ENCODE measurements at regions not wholly inside any gene's neighbourhood (a gene's known extent, or its start where the extent isn't known, plus 50 kb on each side); places are given as distances from the start of the nearest gene placed in this dataset.

- H2BK120ac ChIP-seq (ENCODE audit: low read depth, low read length) = no peak overlapping the region
- no peaks in the 10 kb centered on the region for H3K79me1 ChIP-seq (ENCODE audit: low read depth, low read length)
- DNase-seq (ENCODE audit: low spot score) = no peak
- H3K27ac ChIP-seq (replicated peaks; ENCODE audit: low read length) = no peak overlapping the region
- no peaks in the 10 kb centered on the region for H3K27me3 ChIP-seq (ENCODE audit: control insufficient read depth in 3 of 3, insufficient read depth in 3 of 3, low read depth in 1 of 3, low read length in 3 of 3)
- no peaks in the 10 kb centered on the region for H3K9me3 ChIP-seq (replicated peaks in 1 of 2; ENCODE audit: control insufficient read depth in 2 of 2, insufficient read depth in 1 of 2, low read depth in 1 of 2, low read length in 2 of 2)
- no CpG with 5 or more reads among the region's 2 CpGs for WGBS, 2 donors (ENCODE audit: extremely low coverage in 2 of 2, insufficient read length in 2 of 2, insufficient replicate concordance in 1 of 2)
- no peak overlapping the region for H3K4ac ChIP-seq (ENCODE audit: low read length)
- no peak overlapping the region for H4K91ac ChIP-seq (ENCODE audit: low read depth, low read length, poor library complexity)
- H3K4me1 ChIP-seq (ENCODE audit: control insufficient read depth in 2 of 2, insufficient read depth in 1 of 2, low read depth in 1 of 2, low read length in 2 of 2) = no peaks in the 10 kb centered on the region
- no peak overlapping the region for H3K4me2 ChIP-seq (ENCODE audit: insufficient read depth, low read length, poor library complexity, severe bottlenecking)
- H2BK15ac ChIP-seq (ENCODE audit: low read length) = no peak overlapping the region
- H2AK5ac ChIP-seq (ENCODE audit: low read depth, low read length) = no peak overlapping the region
- no peak overlapping the region for H3K4me3 ChIP-seq (ENCODE audit: low read length in 2 of 2)
- H3K14ac ChIP-seq (ENCODE audit: low read length) = no peak overlapping the region
- no peak overlapping the region for H2BK12ac ChIP-seq (ENCODE audit: low read length)
- no peak overlapping the region for H3K9ac ChIP-seq (ENCODE audit: low read depth, low read length, poor library complexity)
- H3K36me3 ChIP-seq (replicated peaks in 1 of 2; ENCODE audit: control insufficient read depth in 2 of 2, insufficient read depth in 2 of 2, low read length in 2 of 2) = no peaks in the 10 kb centered on the region
- H4K8ac ChIP-seq (ENCODE audit: low read depth, low read length) = no peak overlapping the region
- no peak overlapping the region for H3K18ac ChIP-seq (ENCODE audit: low read length)
- H3K23ac ChIP-seq (ENCODE audit: low read depth, low read length, poor library complexity) = no peak overlapping the region
- no peak overlapping the region for H2BK5ac ChIP-seq (ENCODE audit: low read length)
- H2AFZ ChIP-seq (ENCODE audit: low read length) = no peak overlapping the region
Observed at GRCh38 chr4:17398035-17398434, 113.9 kb downstream of the QDPR start.

GRCh38 chr4:17397611-17398010 lies 114.3 kb downstream of the QDPR start:
- Histone ChIP-seq H2BK5ac (ENCODE audit: low read length) (no peak overlapping the region), H3K4me3 (ENCODE audit: low read length in 2 of 2) (no peak overlapping the region), H3K27me3 (ENCODE audit: control insufficient read depth in 3 of 3, insufficient read depth in 3 of 3, low read depth in 1 of 3, low read length in 3 of 3) (no peaks in the 10 kb centered on the region)

GRCh38 chr4:17385403-17385802 lies 126.5 kb downstream of the QDPR start:
- no peak for DNase-seq (ENCODE audit: low spot score)
- Histone ChIP-seq H3K4me1 (ENCODE audit: control insufficient read depth in 2 of 2, insufficient read depth in 1 of 2, low read depth in 1 of 2, low read length in 2 of 2) (no peaks in the 10 kb centered on the region), H2BK120ac (ENCODE audit: low read depth, low read length) (no peak overlapping the region), H4K91ac (ENCODE audit: low read depth, low read length, poor library complexity) (no peak overlapping the region), H3K27ac (replicated peaks; ENCODE audit: low read length) (no peak overlapping the region), H2BK5ac (ENCODE audit: low read length) (no peak overlapping the region), H3K14ac (ENCODE audit: low read length) (no peak overlapping the region), H2AFZ (ENCODE audit: low read length) (peak overlapping the region; percentile 71), H3K36me3 (replicated peaks in 1 of 2; ENCODE audit: control insufficient read depth in 2 of 2, insufficient read depth in 2 of 2, low read length in 2 of 2) (no peaks in the 10 kb centered on the region), H2BK12ac (ENCODE audit: low read length) (no peak overlapping the region), H3K18ac (ENCODE audit: low read length) (no peak overlapping the region), H2AK5ac (ENCODE audit: low read depth, low read length) (no peak overlapping the region), H3K27me3 (ENCODE audit: control insufficient read depth in 3 of 3, insufficient read depth in 3 of 3, low read depth in 1 of 3, low read length in 3 of 3) (no peaks in the 10 kb centered on the region), H3K23ac (ENCODE audit: low read depth, low read length, poor library complexity) (no peak overlapping the region), H3K9me3 (replicated peaks in 1 of 2; ENCODE audit: control insufficient read depth in 2 of 2, insufficient read depth in 1 of 2, low read depth in 1 of 2, low read length in 2 of 2) (no peaks in the 10 kb centered on the region), H3K4ac (ENCODE audit: low read length) (no peak overlapping the region), H3K9ac (ENCODE audit: low read depth, low read length, poor library complexity) (no peak overlapping the region), H4K8ac (ENCODE audit: low read depth, low read length) (no peak overlapping the region), H3K79me1 (ENCODE audit: low read depth, low read length) (no peaks in the 10 kb centered on the region), H3K4me2 (ENCODE audit: insufficient read depth, low read length, poor library complexity, severe bottlenecking) (no peak overlapping the region), H3K4me3 (ENCODE audit: low read length in 2 of 2) (no peak overlapping the region), H2BK15ac (ENCODE audit: low read length) (no peak overlapping the region)
- WGBS, 2 donors (ENCODE audit: extremely low coverage in 2 of 2, insufficient read length in 2 of 2, insufficient replicate concordance in 1 of 2) = no CpG with 5 or more reads among the region's 2 CpGs

More at GRCh38 chr4:17397611-17398010, 114.3 kb downstream of the QDPR start:
- Histone ChIP-seq H3K4ac (ENCODE audit: low read length) (no peak overlapping the region), H2BK12ac (ENCODE audit: low read length) (no peak overlapping the region), H3K27ac (replicated peaks; ENCODE audit: low read length) (no peak overlapping the region), H3K9ac (ENCODE audit: low read depth, low read length, poor library complexity) (no peak overlapping the region), H3K18ac (ENCODE audit: low read length) (no peak overlapping the region), H2BK120ac (ENCODE audit: low read depth, low read length) (no peak overlapping the region), H3K9me3 (replicated peaks in 1 of 2; ENCODE audit: control insufficient read depth in 2 of 2, insufficient read depth in 1 of 2, low read depth in 1 of 2, low read length in 2 of 2) (no peaks in the 10 kb centered on the region), H3K4me1 (ENCODE audit: control insufficient read depth in 2 of 2, insufficient read depth in 1 of 2, low read depth in 1 of 2, low read length in 2 of 2) (no peaks in the 10 kb centered on the region), H4K91ac (ENCODE audit: low read depth, low read length, poor library complexity) (no peak overlapping the region), H3K23ac (ENCODE audit: low read depth, low read length, poor library complexity) (no peak overlapping the region), H4K8ac (ENCODE audit: low read depth, low read length) (no peak overlapping the region), H3K14ac (ENCODE audit: low read length) (no peak overlapping the region), H3K36me3 (replicated peaks in 1 of 2; ENCODE audit: control insufficient read depth in 2 of 2, insufficient read depth in 2 of 2, low read length in 2 of 2) (no peaks in the 10 kb centered on the region), H3K4me2 (ENCODE audit: insufficient read depth, low read length, poor library complexity, severe bottlenecking) (no peak overlapping the region), H3K79me1 (ENCODE audit: low read depth, low read length) (no peaks in the 10 kb centered on the region), H2AK5ac (ENCODE audit: low read depth, low read length) (no peak overlapping the region), H2AFZ (ENCODE audit: low read length) (no peak overlapping the region), H2BK15ac (ENCODE audit: low read length) (no peak overlapping the region)
- no peak for DNase-seq (ENCODE audit: low spot score)
- WGBS, 2 donors (ENCODE audit: extremely low coverage in 2 of 2, insufficient read length in 2 of 2, insufficient replicate concordance in 1 of 2) = no CpG with 5 or more reads among the region's 3 CpGs

GRCh38 chr4:17380347-17380746 lies 131.5 kb downstream of the QDPR start:
- H3K23ac ChIP-seq (ENCODE audit: low read depth, low read length, poor library complexity) = no peak overlapping the region
- H3K4me1 ChIP-seq (ENCODE audit: control insufficient read depth in 2 of 2, insufficient read depth in 1 of 2, low read depth in 1 of 2, low read length in 2 of 2) = no peaks in the 10 kb centered on the region
- no peaks in the 10 kb centered on the region for H3K36me3 ChIP-seq (replicated peaks in 1 of 2; ENCODE audit: control insufficient read depth in 2 of 2, insufficient read depth in 2 of 2, low read length in 2 of 2)
- DNase-seq (ENCODE audit: low spot score) = no peak
- no peak overlapping the region for H2AK5ac ChIP-seq (ENCODE audit: low read depth, low read length)
- no peak overlapping the region for H3K27ac ChIP-seq (replicated peaks; ENCODE audit: low read length)
- H4K91ac ChIP-seq (ENCODE audit: low read depth, low read length, poor library complexity) = no peak overlapping the region
- H3K4me3 ChIP-seq (ENCODE audit: low read length in 2 of 2) = no peak overlapping the region
- H2BK15ac ChIP-seq (ENCODE audit: low read length) = no peak overlapping the region
- no peak overlapping the region for H2BK120ac ChIP-seq (ENCODE audit: low read depth, low read length)
- H3K4me2 ChIP-seq (ENCODE audit: insufficient read depth, low read length, poor library complexity, severe bottlenecking) = no peak overlapping the region
- H3K27me3 ChIP-seq (ENCODE audit: control insufficient read depth in 3 of 3, insufficient read depth in 3 of 3, low read depth in 1 of 3, low read length in 3 of 3) = peaks cover 0 to 5% (median 0%) of the 10 kb centered on the region in 3 experiments
- H2BK5ac ChIP-seq (ENCODE audit: low read length) = no peak overlapping the region
- H4K8ac ChIP-seq (ENCODE audit: low read depth, low read length) = no peak overlapping the region
- no peak overlapping the region for H2AFZ ChIP-seq (ENCODE audit: low read length)
- no peak overlapping the region for H3K9ac ChIP-seq (ENCODE audit: low read depth, low read length, poor library complexity)
- H3K18ac ChIP-seq (ENCODE audit: low read length) = no peak overlapping the region
- H3K9me3 ChIP-seq (replicated peaks in 1 of 2; ENCODE audit: control insufficient read depth in 2 of 2, insufficient read depth in 1 of 2, low read depth in 1 of 2, low read length in 2 of 2) = no peaks in the 10 kb centered on the region
- H3K79me1 ChIP-seq (ENCODE audit: low read depth, low read length) = no peaks in the 10 kb centered on the region
- H3K4ac ChIP-seq (ENCODE audit: low read length) = no peak overlapping the region
- H2BK12ac ChIP-seq (ENCODE audit: low read length) = no peak overlapping the region
- no CpG with 5 or more reads among the region's 2 CpGs for WGBS, 2 donors (ENCODE audit: extremely low coverage in 2 of 2, insufficient read length in 2 of 2, insufficient replicate concordance in 1 of 2)
- no peak overlapping the region for H3K14ac ChIP-seq (ENCODE audit: low read length)

Data from neuronal stem cell (in vitro differentiated cells).